Transverse colon (tissue), 4 donors: ENCODE measurements at regions not wholly inside any gene's neighbourhood (a gene's known extent, or its start where the extent isn't known, plus 50 kb on each side); places are given as distances from the start of the nearest gene placed in this dataset.

ENCODE experiments used
- POLR2A ChIP-seq: fragments of 450-650 bp; IDR thresholded peaks from one replicate; pipeline ENCODE4 v1.6.1; 2016; ENCODE audit warnings: antibody characterized with exemption, mild to moderate bottlenecking, moderate library complexity
- POLR2AphosphoS5 ChIP-seq, 3 donors: sonication (generic); formaldehyde crosslinking; IDR thresholded peaks; one replicate each; pipeline ENCODE4 v1.6.1; 2016; ENCODE audit warnings: antibody characterized with exemption in 3 of 3
- TF ChIP-seq, protein P1 (sequence below), 5 experiments: fragments of 200-600 bp in 3 of 5; fragments of 450-650 bp in 2 of 5; sonication (generic) in 3 of 5; IDR thresholded peaks; 1 replicate in 2 of 5; 2 replicates in 3 of 5; pipeline ENCODE4 v1.5.1; 2016 to 2017; ENCODE audit warnings: antibody characterized with exemption in 5 of 5, inconsistent platforms in 3 of 5, mild to moderate bottlenecking in 2 of 5, moderate library complexity in 1 of 5

- TF ChIP-seq, protein P1, sequence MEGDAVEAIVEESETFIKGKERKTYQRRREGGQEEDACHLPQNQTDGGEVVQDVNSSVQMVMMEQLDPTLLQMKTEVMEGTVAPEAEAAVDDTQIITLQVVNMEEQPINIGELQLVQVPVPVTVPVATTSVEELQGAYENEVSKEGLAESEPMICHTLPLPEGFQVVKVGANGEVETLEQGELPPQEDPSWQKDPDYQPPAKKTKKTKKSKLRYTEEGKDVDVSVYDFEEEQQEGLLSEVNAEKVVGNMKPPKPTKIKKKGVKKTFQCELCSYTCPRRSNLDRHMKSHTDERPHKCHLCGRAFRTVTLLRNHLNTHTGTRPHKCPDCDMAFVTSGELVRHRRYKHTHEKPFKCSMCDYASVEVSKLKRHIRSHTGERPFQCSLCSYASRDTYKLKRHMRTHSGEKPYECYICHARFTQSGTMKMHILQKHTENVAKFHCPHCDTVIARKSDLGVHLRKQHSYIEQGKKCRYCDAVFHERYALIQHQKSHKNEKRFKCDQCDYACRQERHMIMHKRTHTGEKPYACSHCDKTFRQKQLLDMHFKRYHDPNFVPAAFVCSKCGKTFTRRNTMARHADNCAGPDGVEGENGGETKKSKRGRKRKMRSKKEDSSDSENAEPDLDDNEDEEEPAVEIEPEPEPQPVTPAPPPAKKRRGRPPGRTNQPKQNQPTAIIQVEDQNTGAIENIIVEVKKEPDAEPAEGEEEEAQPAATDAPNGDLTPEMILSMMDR (IDR thresholded peaks at IDR 0.05), result no peak
- TF ChIP-seq POLR2A, result no peak
- no peak for TF ChIP-seq POLR2AphosphoS5 (IDR thresholded peaks at IDR 0.05)
Measured at GRCh38 chr4:74603186-74603585, 158.2 kb downstream of the AREG start.
